ENCODE measurements at regions not wholly inside any gene's neighbourhood (a gene's known extent, or its start where the extent isn't known, plus 50 kb on each side); places are given as distances from the start of the nearest gene placed in this dataset.
"Not testable (repeated sequence)": the region's sequence is repeated elsewhere in the genome, so short reads cannot be mapped to it uniquely, and the experiment has no call there.

GRCh38 chr3:182509844-182510460 is 283.4 kb upstream of the ATP11B start:
- TF ChIP-seq, protein P1, sequence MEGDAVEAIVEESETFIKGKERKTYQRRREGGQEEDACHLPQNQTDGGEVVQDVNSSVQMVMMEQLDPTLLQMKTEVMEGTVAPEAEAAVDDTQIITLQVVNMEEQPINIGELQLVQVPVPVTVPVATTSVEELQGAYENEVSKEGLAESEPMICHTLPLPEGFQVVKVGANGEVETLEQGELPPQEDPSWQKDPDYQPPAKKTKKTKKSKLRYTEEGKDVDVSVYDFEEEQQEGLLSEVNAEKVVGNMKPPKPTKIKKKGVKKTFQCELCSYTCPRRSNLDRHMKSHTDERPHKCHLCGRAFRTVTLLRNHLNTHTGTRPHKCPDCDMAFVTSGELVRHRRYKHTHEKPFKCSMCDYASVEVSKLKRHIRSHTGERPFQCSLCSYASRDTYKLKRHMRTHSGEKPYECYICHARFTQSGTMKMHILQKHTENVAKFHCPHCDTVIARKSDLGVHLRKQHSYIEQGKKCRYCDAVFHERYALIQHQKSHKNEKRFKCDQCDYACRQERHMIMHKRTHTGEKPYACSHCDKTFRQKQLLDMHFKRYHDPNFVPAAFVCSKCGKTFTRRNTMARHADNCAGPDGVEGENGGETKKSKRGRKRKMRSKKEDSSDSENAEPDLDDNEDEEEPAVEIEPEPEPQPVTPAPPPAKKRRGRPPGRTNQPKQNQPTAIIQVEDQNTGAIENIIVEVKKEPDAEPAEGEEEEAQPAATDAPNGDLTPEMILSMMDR (IDR thresholded peaks at IDR 0.05; ENCODE audit: borderline replicate concordance, control extremely low read depth, extremely low read depth, insufficient read depth, missing control alignments), result no peak
- in situ Hi-C loops (cut with MboI; ENCODE audit: low sequenced_read_pairs, unreplicated experiment), result no loop called here
- DNase-seq (ENCODE audit: low spot score), result no peak

- no peak for DNase-seq (ENCODE audit: low spot score)
- TF ChIP-seq, protein P1 (IDR thresholded peaks at IDR 0.05; ENCODE audit: borderline replicate concordance, control extremely low read depth, extremely low read depth, insufficient read depth, missing control alignments), result no peak
These were observed 278.9 kb upstream of the ATP11B start for GRCh38 chr3:182514236-182514964.

GRCh38 chr3:182516597-182517336 is 276.5 kb upstream of the ATP11B start:
- TF ChIP-seq, protein P1 (IDR thresholded peaks at IDR 0.05; ENCODE audit: borderline replicate concordance, control extremely low read depth, extremely low read depth, insufficient read depth, missing control alignments), result no peak
- in situ Hi-C loops (cut with MboI; ENCODE audit: low sequenced_read_pairs, unreplicated experiment), result no loop called here
- peak; percentile 6 for DNase-seq (ENCODE audit: low spot score)

More at GRCh38 chr3:182514236-182514964, 278.9 kb upstream of the ATP11B start:
- in situ Hi-C loops (cut with MboI; ENCODE audit: low sequenced_read_pairs, unreplicated experiment), result no loop called here

GRCh38 chr3:182519569-182519968 is 273.7 kb upstream of the ATP11B start:
- in situ Hi-C loops (cut with MboI; ENCODE audit: low sequenced_read_pairs, unreplicated experiment), result no loop called here
- DNase-seq (ENCODE audit: low spot score), result no peak
- TF ChIP-seq, protein P1 (IDR thresholded peaks at IDR 0.05; ENCODE audit: borderline replicate concordance, control extremely low read depth, extremely low read depth, insufficient read depth, missing control alignments), result no peak

DNA sequence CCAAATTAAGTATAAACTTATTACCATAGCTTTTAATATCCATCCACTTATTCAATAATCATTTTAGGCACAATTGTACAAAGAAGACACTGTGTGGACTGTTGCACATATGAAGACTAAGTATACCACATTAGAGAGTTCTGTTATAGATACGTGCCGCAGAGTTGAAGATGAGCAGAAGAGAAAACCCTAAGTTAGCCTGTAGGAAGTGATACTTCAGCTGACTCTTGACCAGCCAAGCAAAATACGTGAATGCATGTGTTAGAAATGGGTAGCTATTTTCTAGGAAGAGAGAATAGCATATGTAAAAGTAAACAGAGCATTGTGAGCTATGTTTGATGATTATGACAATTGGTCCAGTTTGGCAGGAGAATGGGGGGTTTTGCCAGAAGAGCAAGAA is 272.0 kb upstream of the ATP11B start:
- in situ Hi-C loops (cut with MboI; ENCODE audit: low sequenced_read_pairs, unreplicated experiment), result no loop called here
- DNase-seq (ENCODE audit: low spot score), result no peak
- TF ChIP-seq, protein P1 (IDR thresholded peaks at IDR 0.05; ENCODE audit: borderline replicate concordance, control extremely low read depth, extremely low read depth, insufficient read depth, missing control alignments), result no peak

- in situ Hi-C loops (cut with MboI; ENCODE audit: low sequenced_read_pairs, unreplicated experiment), result not testable (repeated sequence)
These were observed 269.9 kb upstream of the ATP11B start for GRCh38 chr3:182523424-182523823.

GRCh38 chr3:182523836-182524235 is 269.5 kb upstream of the ATP11B start:
- in situ Hi-C loops (cut with MboI; ENCODE audit: low sequenced_read_pairs, unreplicated experiment), result no loop called here
- DNase-seq (ENCODE audit: low spot score), result no peak

More at GRCh38 chr3:182523424-182523823, 269.9 kb upstream of the ATP11B start:
- not testable (repeated sequence) for DNase-seq (ENCODE audit: low spot score)

More at GRCh38 chr3:182523836-182524235, 269.5 kb upstream of the ATP11B start:
- TF ChIP-seq, protein P1 (IDR thresholded peaks at IDR 0.05; ENCODE audit: borderline replicate concordance, control extremely low read depth, extremely low read depth, insufficient read depth, missing control alignments), result no peak
